GM15510 (cell line): ENCODE measurements at regions not wholly inside any gene's neighbourhood (a gene's known extent, or its start where the extent isn't known, plus 50 kb on each side); places are given as distances from the start of the nearest gene placed in this dataset.

Source experiments
- POLR2A ChIP-seq: IDR thresholded peaks from 3 replicates; pipeline ENCODE4 v1.6.1; 2011; ENCODE audit warnings: borderline replicate concordance; ENCODE audit not compliant: insufficient read length; ENCODE audit errors: extremely low read depth

DNA sequence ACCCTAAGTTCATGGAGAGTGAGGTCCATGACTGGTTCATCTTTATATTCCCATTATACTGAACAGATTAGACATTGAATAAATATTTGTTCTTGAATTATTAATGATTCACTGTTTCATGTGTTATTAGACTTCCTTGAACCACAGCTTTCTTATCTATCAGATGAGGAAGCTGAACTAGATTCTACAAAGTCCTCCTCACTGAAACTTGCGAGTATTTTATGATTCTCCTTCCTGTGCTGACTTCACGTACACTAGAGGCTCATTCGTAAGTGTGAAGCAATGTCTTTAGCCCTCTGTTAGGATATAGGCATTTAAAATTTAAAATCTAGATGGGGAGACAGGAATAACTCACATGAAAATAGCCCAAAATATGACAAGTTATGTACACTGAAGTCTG, 95.6 kb upstream of the IRF2BP2 start:
- TF ChIP-seq POLR2A, result no peak

DNA sequence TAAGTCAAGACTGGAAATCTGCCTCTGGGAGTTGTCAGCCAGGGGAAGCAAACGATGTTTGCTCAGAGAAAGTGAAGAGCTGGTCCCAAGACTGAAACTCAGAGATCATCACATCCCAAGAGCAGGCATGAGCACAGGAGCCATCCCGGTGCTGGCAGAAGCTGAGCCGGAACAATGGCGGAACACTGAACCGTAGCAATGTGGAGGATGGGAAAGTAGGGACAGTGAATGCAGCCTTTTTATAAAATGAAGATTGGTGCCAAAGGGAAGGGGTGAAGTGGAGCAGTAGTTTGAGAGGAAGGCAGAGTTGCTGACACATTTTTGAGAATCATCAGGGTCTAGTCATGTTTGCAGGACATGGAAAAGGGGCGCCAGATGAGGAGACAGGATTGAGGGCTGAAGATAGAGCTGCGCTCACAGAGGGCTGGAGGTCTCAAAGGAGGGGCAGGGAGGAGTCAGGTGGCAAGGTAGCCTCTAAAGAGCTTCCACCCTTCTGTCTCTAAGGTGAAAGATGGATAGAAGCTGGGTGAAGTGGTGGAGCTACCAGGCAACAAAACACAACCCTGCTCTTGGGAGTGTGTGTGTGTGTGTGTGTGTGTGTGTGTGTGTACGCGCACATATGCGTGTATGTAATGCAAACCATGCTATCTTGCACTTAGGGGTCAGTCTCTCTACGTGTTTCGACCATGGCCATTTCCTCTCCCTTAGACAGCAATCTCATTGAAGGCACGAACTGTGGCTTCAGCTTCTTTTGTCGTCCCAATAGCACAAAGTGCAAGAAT, 94.3 kb upstream of the IRF2BP2 start:
- no peak for TF ChIP-seq POLR2A

DNA sequence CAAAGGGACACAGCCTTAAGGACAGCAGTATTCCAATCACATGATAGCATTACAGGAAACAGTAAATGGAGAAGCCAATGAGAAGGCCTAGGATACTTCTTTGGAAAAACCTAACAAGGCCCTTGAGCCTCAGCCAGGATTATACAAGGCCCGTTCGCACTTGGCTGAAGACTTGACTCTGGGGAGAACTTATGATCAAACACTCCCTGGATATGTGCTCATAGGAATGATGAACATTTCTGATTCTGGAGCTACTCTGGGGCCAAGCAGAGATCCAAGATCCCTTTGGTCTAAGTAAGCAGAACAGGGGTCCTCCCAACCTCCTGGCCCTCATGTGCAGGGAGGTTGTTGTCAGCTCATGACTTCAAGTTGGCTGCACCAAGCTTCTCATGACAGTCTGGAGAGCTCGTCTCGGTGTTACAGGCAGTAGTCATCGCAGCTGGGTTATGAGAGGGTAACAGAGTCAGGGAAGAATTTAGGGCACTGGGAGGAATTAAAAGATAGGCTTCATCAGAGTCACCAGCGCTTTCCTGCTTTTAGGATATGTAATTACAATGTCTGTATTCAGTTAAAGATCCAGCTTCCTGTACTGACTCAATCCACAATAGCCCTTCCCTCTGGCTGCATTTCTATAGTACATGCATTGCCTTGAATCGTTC, 92.5 kb upstream of the IRF2BP2 start:
- TF ChIP-seq POLR2A, result no peak

DNA sequence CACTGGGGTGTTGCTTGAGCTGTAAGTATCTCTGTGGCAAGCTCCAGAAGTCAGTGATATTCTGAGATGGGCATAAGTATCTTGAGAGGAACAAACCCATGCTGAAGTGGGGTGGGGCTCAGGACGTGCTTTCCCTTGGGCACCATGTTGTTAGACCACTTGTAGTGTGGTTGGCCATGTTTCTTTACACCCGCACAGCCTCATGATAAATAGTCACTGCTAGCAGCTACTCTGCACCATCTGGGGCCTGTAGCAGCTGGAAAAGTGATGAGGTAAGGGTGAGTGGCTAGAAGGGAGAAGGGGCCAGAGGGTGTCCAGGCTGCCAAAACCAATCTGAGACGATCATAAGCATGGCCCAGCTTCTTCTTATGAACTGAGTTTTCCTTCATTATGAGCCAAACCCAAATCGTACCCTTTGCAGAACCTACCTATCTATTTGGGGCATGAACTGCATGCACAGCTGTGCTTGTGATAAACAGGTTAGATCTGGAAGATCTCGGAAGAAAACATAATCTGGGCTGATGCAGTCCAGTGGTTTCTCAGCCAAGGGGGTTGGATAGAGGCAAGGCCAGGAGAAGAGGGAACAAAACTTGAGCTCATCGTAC, 91.9 kb upstream of the IRF2BP2 start:
- TF ChIP-seq POLR2A, result no peak

DNA sequence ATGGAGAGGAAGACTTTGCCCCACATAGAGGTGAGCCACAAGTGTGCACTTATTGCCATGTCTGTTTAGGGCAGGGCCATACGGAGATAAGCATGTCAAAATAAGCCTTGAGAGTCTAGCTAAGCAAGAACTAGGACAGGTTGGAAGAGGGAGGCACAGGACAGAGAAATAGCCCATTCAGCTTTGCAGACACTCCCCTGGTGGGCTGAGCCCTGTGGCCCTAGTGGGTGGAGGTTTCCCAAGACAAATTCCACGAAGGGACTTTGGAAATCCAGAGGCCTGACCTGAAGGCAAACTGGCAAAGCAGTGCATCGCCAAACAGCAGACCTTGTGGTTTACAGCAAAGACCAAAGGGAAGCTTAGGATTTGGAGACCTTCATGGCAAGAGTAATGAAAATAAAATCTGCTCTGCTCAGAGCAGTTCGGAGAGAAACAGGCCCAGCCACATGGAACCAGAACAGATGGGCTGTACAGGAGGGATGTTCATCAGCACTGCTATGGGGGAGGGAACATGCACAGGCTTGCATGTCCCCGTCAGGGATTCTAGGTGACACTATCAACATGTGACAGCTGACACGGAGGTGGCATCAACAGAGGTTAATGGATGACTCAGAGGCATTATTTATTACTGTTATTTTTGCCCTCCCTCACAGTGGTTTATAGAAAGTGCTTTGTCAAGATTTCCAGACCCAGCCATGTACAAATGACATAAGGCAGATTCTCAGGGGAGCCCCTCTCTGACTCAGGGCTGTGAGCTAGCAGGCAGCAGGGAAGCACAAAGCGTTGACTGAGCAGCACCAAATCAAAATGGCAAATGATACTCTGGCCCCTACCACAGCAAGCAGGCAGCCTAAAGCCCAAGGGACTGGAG, 90.1 kb upstream of the IRF2BP2 start:
- TF ChIP-seq POLR2A, result no peak

DNA sequence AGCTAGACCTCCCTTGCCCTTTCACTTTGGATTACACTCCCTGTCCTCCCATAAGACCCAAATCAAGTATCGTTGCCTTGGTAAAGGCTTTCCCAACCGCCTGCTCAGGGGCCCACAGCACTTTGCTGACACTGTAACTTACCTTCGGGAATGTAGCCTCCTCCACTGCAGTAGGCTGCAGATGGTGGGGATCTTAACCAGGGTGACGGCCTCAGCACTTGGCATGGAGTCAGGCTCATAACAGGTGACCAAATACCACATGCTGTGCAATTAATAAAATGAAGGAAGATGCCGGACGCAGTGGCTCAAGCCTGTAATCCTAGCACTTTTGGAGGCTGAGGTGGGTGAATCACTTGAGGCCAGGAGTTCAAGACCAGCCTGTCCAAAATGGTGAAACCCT, 88.7 kb upstream of the IRF2BP2 start:
- no peak for TF ChIP-seq POLR2A

DNA sequence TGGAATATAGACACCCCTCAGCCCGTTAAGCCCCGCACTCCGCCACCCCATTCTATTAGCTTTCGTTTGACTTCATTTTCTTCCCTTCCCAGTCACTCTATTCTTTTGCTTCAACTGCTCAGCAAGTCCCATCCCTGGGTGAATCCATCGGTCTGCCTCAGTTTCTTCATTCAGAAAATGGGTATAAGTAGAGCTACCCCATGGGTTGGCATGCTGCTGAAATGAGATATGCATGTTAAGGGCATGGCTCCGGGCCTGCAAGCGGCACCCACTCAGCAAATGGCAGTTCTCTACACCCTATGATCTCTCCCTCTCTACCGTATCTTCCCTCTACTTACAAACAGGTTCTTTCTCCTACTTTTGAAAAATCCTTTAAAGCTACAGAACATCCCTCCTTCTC, 87.8 kb upstream of the IRF2BP2 start:
- no peak for TF ChIP-seq POLR2A

DNA sequence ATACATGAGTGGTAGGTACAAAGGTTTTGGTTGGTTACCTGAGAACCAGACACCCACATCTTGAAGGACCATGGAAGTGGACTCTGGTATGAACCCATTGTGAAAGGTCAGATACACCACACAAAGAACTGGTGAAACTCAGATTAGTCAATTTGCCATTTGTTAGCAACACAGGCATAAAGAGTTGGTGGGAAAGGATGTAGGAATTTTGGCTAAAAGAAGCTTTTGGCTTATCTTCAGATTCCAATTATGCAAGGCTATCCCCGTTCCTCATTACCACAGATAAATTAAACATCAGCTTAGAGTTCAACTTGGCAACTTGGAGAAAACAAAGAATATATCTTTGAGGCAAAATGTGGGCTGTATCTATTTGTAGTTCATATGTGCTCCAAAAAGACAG, 87.0 kb upstream of the IRF2BP2 start:
- TF ChIP-seq POLR2A, result no peak

DNA sequence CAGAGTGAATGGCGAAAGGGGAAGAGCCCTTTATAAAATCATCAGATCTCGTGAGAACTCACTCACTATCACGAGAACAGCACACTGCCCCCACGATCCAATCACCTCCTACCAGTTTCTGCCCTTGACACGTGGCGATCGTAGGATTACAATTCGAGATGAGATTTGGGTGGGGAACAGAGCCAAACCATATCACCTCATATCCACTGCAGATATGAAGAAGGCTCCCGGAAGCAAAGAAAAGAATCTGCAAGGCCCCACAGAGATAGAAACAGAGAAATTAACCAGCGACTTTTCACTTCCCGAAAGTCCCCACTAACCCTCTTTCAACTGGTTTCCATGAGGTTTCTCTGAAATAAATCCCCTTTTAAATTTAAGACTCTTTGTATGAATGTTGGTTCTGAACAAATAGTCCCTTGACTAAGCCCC, 86.2 kb upstream of the IRF2BP2 start:
- no peak for TF ChIP-seq POLR2A

DNA sequence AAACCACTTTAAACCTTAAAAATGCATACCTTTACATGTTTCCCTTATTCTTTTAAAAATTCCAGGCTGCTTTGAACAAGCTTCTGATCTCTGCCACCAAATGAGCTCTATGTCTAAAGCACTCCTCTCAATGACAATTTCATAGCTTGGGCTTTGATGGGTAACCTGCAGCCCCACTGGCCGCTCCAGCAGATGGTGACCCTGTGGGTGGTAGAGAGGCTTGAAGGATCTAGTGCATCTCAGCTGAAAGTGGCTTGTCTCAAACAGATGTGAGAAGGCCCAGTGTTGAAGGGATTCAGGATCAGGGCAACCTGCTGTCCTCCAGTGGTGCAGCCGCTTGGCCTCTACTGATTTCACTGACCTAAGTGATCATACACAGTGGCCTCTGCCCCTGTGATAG, 84.7 kb upstream of the IRF2BP2 start:
- TF ChIP-seq POLR2A, result no peak

DNA sequence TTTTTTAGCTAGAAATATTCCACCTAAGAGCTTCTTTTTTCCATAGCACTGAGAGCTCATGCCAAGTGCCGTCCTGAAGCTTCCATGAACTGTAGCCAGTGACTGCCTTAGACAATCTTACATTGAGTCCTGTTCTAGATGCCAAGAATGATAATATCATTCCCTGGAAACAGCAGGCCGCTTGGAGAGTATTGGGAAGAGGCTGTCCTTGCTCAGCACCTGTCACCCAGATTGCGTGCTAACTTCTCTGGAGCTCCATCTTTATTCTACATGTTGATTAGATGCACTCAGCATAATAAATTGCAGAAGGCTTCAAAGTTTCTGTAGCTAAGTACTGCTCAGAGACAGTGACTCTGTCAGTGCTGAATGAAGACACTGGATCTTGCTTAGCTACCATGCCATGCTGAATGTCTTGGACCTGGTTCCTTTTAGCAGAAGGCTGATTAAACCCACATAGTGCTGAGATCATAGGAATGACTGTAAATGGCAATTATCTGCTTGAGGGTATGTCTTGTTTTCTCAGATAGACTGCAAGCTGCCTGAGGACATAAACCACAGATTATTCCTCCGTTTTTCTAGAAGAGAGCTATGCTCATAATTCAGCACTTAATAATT, 83.1 kb upstream of the IRF2BP2 start:
- TF ChIP-seq POLR2A, result no peak

DNA sequence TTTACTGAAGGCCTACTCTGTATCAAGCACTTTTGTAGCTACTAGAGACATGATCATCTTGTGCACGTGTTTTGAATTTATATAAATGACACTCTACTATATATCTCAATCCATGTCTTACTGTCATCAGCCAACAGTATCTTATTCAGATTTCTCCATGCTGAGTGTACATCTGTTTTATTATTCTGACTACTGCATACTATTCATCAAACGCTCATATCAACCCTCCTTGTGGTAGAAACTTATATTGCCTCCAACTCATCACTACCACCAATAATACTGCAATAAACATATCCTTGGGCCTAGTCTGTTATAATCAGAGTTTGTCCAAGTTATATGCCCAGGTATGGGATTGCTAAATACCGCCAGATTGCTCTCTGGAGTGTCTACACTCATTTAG, 81.6 kb upstream of the IRF2BP2 start:
- no peak for TF ChIP-seq POLR2A

DNA sequence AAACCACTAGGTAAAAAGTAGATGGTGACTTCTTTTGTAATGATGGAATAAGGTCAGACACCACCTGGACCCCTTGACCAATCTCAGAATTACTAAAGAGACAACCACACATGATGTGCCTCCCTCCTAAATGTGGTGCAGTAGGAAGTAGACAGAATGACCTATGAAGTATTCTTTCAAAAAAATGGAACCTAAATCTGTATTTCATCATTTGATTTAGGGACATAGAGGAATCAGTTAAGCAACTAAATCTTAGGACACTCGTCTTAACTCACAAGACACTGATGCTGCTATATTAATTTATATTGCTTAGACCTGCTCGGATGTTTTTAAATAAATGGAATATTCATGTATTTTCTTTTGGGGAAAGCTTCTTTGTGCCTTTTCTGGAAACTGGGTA, 80.9 kb upstream of the IRF2BP2 start:
- TF ChIP-seq POLR2A, result no peak

DNA sequence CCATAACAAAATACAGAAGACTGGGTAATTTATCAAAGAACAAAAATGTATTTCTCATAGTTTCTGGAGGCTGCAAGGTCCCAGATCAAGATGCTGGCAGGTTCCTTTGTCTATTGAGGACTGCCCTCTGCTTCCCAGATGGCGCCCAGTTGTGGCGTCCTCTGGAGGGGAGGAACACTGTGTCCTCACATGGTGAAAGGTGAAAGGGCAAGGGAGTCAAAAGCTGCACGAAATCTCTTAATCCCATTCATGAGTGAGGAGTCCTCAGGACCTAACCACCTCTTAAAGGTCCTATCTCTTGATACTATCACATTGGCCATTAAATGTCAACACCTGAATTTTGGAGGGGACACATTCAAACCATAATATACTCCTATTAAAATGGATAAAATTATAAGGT, 79.3 kb upstream of the IRF2BP2 start:
- TF ChIP-seq POLR2A, result no peak

DNA sequence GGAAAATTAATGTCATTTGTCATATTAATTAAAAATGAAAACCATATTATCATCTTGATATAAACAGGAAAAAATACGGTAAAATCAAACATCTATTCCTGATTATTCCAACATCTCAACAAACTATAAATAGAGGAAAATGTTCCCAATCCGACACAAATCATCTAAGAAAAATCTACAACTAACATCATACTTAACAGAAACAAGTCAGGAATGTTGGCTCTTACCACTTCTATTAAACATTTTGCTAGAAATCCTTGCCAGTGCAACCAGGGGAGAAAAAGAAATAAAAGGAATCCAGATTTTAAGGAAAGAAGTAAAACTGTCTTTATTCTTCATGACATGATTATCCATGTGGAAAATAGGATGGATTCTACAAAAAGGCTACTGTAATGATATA, 77.0 kb upstream of the IRF2BP2 start:
- no peak for TF ChIP-seq POLR2A

DNA sequence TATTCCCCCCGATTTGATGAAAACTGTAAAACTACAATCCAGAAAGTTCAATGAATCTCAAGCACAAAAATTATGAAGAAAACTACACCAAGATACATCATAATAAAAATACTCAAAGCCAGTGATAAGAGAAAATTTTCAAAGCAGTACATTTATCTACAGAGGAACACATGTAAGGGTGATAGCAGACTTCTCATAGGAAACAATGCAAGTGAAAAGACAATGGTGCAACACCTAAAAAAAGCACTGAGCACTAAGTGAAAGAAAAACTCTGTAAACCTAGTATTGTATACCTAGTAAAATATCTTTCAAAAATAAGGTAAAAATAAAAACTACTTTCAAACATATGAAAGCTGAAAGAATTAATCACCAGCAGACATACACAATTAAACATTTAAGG, 76.1 kb upstream of the IRF2BP2 start:
- TF ChIP-seq POLR2A, result no peak

DNA sequence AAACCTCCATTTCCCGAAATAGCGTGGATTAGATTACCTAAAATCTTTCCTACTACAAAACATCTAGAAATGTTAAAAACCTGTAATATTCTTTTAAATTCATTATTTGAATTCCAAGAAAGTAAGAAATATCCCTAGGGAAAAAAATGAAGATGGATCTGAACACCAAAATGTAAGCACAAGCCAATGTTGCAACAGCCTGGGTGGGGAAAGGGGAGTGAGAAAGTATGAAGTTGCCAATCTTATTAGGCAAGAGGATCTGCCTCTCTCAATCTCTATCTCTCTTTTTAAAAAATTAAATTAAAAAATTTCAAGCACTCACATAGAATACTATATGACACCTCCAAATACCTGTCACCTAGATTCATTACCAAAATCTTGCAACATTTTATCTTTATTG, 74.9 kb upstream of the IRF2BP2 start:
- no peak for TF ChIP-seq POLR2A
